H1 (cell line): ENCODE measurements at regions not wholly inside any gene's neighbourhood (a gene's known extent, or its start where the extent isn't known, plus 50 kb on each side); places are given as distances from the start of the nearest gene placed in this dataset.

Experiments
- CTCF ChIA-PET: fragments of 300-600 bp; sonication (Branson Sonifier 250); formaldehyde crosslinking; loops from one replicate; lab custom pipeline; 2021; ENCODE audit not compliant: partially characterized antibody; lab: Charles Lee
- POLR2A ChIA-PET: fragments of 300-600 bp; sonication (Branson Sonifier 250); formaldehyde crosslinking; loops from one replicate; lab custom pipeline; 2021; ENCODE audit warnings: inconsistent platforms; ENCODE audit not compliant: partially characterized antibody; lab: Charles Lee
- DNase-seq, 2 experiments: peaks; one replicate each; pipeline versions ENCODE4 v3.0.0 to v3.0.0-alpha.2; 2010 to 2022; ENCODE audit warnings: low spot score in 2 of 2, low read depth in 1 of 2, mixed read lengths in 1 of 2
- FAIRE-seq: peaks from 2 replicates; lab custom pipeline; 2011; peaks lifted over from hg19 to GRCh38; lab: Jason Lieb, UNC
- H2AFZ ChIP-seq: 2 replicates; pipeline ENCODE4 v1.8.1; 2012; ENCODE audit warnings: low read length, inconsistent platforms
- H2AK5ac ChIP-seq: 2 replicates; pipeline ENCODE4 v1.6.1; 2013; ENCODE audit warnings: low read depth, low read length
- H2BK120ac ChIP-seq: replicated peaks from 2 replicates; pipeline ENCODE3; 2013; ENCODE audit warnings: low read depth, low read length, inconsistent platforms
- H2BK12ac ChIP-seq: 2 replicates; pipeline ENCODE4 v1.6.1; 2013; ENCODE audit warnings: low read depth, low read length
- H2BK15ac ChIP-seq: 2 replicates; pipeline ENCODE4 v1.6.1; 2013; ENCODE audit warnings: low read length
- H2BK20ac ChIP-seq: 2 replicates; pipeline ENCODE4 v1.6.1; 2013; ENCODE audit warnings: low read length
- H2BK5ac ChIP-seq: 2 replicates; pipeline ENCODE4 v1.6.1; 2013; ENCODE audit warnings: low read depth, low read length
- H3K14ac ChIP-seq: 2 replicates; pipeline ENCODE4 v1.6.1; 2013; ENCODE audit warnings: inconsistent platforms; ENCODE audit not compliant: insufficient read length
- H3K18ac ChIP-seq: 2 replicates; pipeline ENCODE4 v1.6.1; 2013; ENCODE audit warnings: low read length; ENCODE audit errors: extremely low read depth
- H3K23ac ChIP-seq: 2 replicates; pipeline ENCODE4 v1.6.1; 2013; ENCODE audit warnings: inconsistent platforms; ENCODE audit not compliant: insufficient read length
- H3K23me2 ChIP-seq: 2 replicates; pipeline ENCODE4 v1.6.1; 2013; ENCODE audit warnings: low read depth, low read length
- H3K27ac ChIP-seq: 2 replicates; pipeline ENCODE4 v1.6.1; 2011; ENCODE audit warnings: low read depth, low read length, inconsistent platforms
- H3K27me3 ChIP-seq, 4 experiments: replicated peaks in 1 of 4; 1 replicate in 1 of 4; 2 replicates in 3 of 4; pipeline versions ENCODE4 v1.6.1 to v1.8.1; 2011 to 2013; ENCODE audit warnings: low read length in 3 of 4, mild to moderate bottlenecking in 3 of 4, inconsistent platforms in 2 of 4, mixed read lengths in 2 of 4, moderate library complexity in 1 of 4; ENCODE audit not compliant: control insufficient read depth in 3 of 4, insufficient read depth in 3 of 4; ENCODE audit errors: extremely low read depth in 1 of 4
- H3K36me3 ChIP-seq, 4 experiments: 2 replicates each; pipeline versions ENCODE4 v1.6.1 to v1.8.1; 2011 to 2013; ENCODE audit warnings: mild to moderate bottlenecking in 4 of 4, low read length in 3 of 4, moderate library complexity in 2 of 4, control low read depth in 1 of 4, inconsistent platforms in 1 of 4; ENCODE audit not compliant: insufficient read depth in 4 of 4, control insufficient read depth in 2 of 4
- H3K4ac ChIP-seq: replicated peaks from 2 replicates; pipeline ENCODE3; 2013; ENCODE audit warnings: low read length, low read depth, mixed read lengths, inconsistent platforms; ENCODE audit not compliant: insufficient read length
- H3K4me1 ChIP-seq, 4 experiments: replicated peaks in 1 of 4; 1 replicate in 1 of 4; 2 replicates in 3 of 4; pipeline versions ENCODE4 v1.6.1 to v1.8.1; 2011 to 2013; ENCODE audit warnings: low read length in 3 of 4, inconsistent platforms in 2 of 4, mixed read lengths in 1 of 4; ENCODE audit not compliant: insufficient read depth in 4 of 4, control insufficient read depth in 3 of 4
- H3K4me2 ChIP-seq, 2 experiments: 2 replicates each; pipeline versions ENCODE4 v1.6.1 to v1.8.1; 2011 to 2013; ENCODE audit warnings: low read depth in 2 of 2, low read length in 2 of 2, control low read depth in 1 of 2, inconsistent platforms in 1 of 2, mild to moderate bottlenecking in 1 of 2; ENCODE audit not compliant: insufficient read depth in 1 of 2
- H3K4me3 ChIP-seq, 4 experiments: fragments of 200-600, 300-600 bp in 1 of 4; sonication (generic), shearing (Covaris generic), sonication (Bioruptor Twin) in 1 of 4; 2 replicates each; pipeline versions ENCODE4 v1.5.1 to v1.8.1; 2011 to 2016; ENCODE audit warnings: low read length in 4 of 4, low read depth in 3 of 4, control low read depth in 2 of 4, inconsistent platforms in 2 of 4, mild to moderate bottlenecking in 2 of 4, mixed read lengths in 1 of 4, moderate library complexity in 1 of 4; ENCODE audit not compliant: insufficient read depth in 2 of 4; ENCODE audit errors: extremely low read depth in 1 of 4
- H3K56ac ChIP-seq: replicated peaks from 2 replicates; pipeline ENCODE3; 2013; ENCODE audit warnings: low read depth, mild to moderate bottlenecking, mixed read lengths, low read length, inconsistent platforms; ENCODE audit not compliant: insufficient read length
- H3K79me1 ChIP-seq: 2 replicates; pipeline ENCODE4 v1.6.1; 2013; ENCODE audit warnings: low read depth, low read length, control low read depth
- H3K79me2 ChIP-seq, 2 experiments: 2 replicates each; pipeline versions ENCODE4 v1.6.1 to v1.8.1; 2012 to 2013; ENCODE audit warnings: low read length in 2 of 2, mild to moderate bottlenecking in 2 of 2, inconsistent platforms in 1 of 2; ENCODE audit not compliant: insufficient read depth in 2 of 2, control insufficient read depth in 1 of 2
- H3K9ac ChIP-seq, 4 experiments: replicated peaks in 1 of 4; 1 replicate in 1 of 4; 2 replicates in 3 of 4; pipeline versions ENCODE4 v1.6.1 to v1.8.1; 2011 to 2013; ENCODE audit warnings: low read depth in 3 of 4, low read length in 3 of 4, control low read depth in 2 of 4, mild to moderate bottlenecking in 2 of 4, moderate library complexity in 2 of 4, inconsistent platforms in 1 of 4; ENCODE audit errors: extremely low read depth in 1 of 4
- H3K9me3 ChIP-seq, 2 experiments: 2 replicates each; pipeline versions ENCODE4 v1.6.1 to v1.8.1; 2012 to 2013; ENCODE audit warnings: mild to moderate bottlenecking in 2 of 2, moderate library complexity in 2 of 2, control low read depth in 1 of 2, inconsistent platforms in 1 of 2, low read depth in 1 of 2, low read length in 1 of 2, mixed read lengths in 1 of 2; ENCODE audit not compliant: insufficient read depth in 2 of 2
- H4K20me1 ChIP-seq, 2 experiments: replicated peaks in 1 of 2; 2 replicates each; pipeline versions ENCODE3 to v1.8.1; 2011 to 2013; ENCODE audit warnings: inconsistent platforms in 2 of 2, low read length in 2 of 2, mild to moderate bottlenecking in 1 of 2; ENCODE audit not compliant: insufficient read depth in 2 of 2, control insufficient read depth in 1 of 2
- H4K5ac ChIP-seq: 2 replicates; pipeline ENCODE4 v1.6.1; 2013; ENCODE audit warnings: low read length, low read depth, mixed read lengths, inconsistent platforms; ENCODE audit not compliant: insufficient read length
- H4K8ac ChIP-seq: 2 replicates; pipeline ENCODE4 v1.8.0; 2013; ENCODE audit warnings: mild to moderate bottlenecking, moderate library complexity, low read length, inconsistent platforms; ENCODE audit not compliant: insufficient read depth; ENCODE audit errors: extremely low read depth
- H4K91ac ChIP-seq: replicated peaks from 2 replicates; pipeline ENCODE3; 2013; ENCODE audit warnings: low read length, mixed read lengths, inconsistent platforms; ENCODE audit not compliant: insufficient read length
- CBX5 ChIP-seq: fragments of 300-800, 300-1000 bp; sonication (generic); IDR thresholded peaks from 2 replicates; pipeline ENCODE4 v1.7.1; 2016; ENCODE audit warnings: antibody characterized with exemption, low read length, low read depth
- CHD1 ChIP-seq: IDR thresholded peaks from 2 replicates; pipeline ENCODE4 v1.6.1; 2012; ENCODE audit warnings: low read depth, low read length, improper control_type of control experiment
- CHD2 ChIP-seq: IDR thresholded peaks from 2 replicates; pipeline ENCODE4 v1.6.1; 2012; ENCODE audit warnings: low read length, improper control_type of control experiment
- GABPA ChIP-seq: IDR thresholded peaks from 2 replicates; pipeline ENCODE4 v1.6.1; 2011; ENCODE audit warnings: mild to moderate bottlenecking, low read length, moderate library complexity, borderline replicate concordance; ENCODE audit not compliant: insufficient read depth
- HDAC2 ChIP-seq, 2 experiments: fragments of 300-600 bp in 1 of 2; sonication (generic) in 1 of 2; IDR thresholded peaks; 2 replicates each; pipeline ENCODE4 v1.6.1; 2011 to 2012; ENCODE audit warnings: low read depth in 2 of 2, low read length in 2 of 2, mild to moderate bottlenecking in 2 of 2, moderate library complexity in 2 of 2, borderline replicate concordance in 1 of 2, inconsistent platforms in 1 of 2
- JUND ChIP-seq: IDR thresholded peaks from 2 replicates; pipeline ENCODE4 v1.6.1; 2011; ENCODE audit warnings: mild to moderate bottlenecking, improper control_type of control experiment, low read length
- KDM1A ChIP-seq: fragments of 200-600, 300-600 bp; sonication (generic); IDR thresholded peaks from 2 replicates; pipeline ENCODE4 v1.7.1; 2016; ENCODE audit warnings: mild to moderate bottlenecking, low read length, borderline replicate concordance
- RFX5 ChIP-seq: IDR thresholded peaks from 2 replicates; pipeline ENCODE4 v1.6.1; 2011; ENCODE audit warnings: low read depth, low read length, improper control_type of control experiment, borderline replicate concordance
- SAP30 ChIP-seq: fragments of 300-600 bp; sonication (generic); IDR thresholded peaks from 2 replicates; pipeline ENCODE4 v1.7.1; 2012; ENCODE audit warnings: low read length, moderate library complexity, mild to moderate bottlenecking, inconsistent platforms; ENCODE audit not compliant: insufficient read depth, insufficient replicate concordance
- SP1 ChIP-seq: IDR thresholded peaks from 2 replicates; pipeline ENCODE4 v1.6.1; 2011; ENCODE audit warnings: low read depth, low read length
- WGBS, 2 experiments: shearing (Covaris generic) in 1 of 2; methylation state at CpG; one replicate each; pipeline versions ENCODE4 v1.1.6 to v1.1.7; 2013 to 2015; ENCODE audit warnings: low lambda C conversion rate in 2 of 2, mixed read lengths in 2 of 2, inconsistent platforms in 1 of 2, low coverage in 1 of 2, missing lambda C conversion rate in 1 of 2; ENCODE audit not compliant: insufficient replicate concordance in 2 of 2, insufficient coverage in 1 of 2, insufficient read length in 1 of 2; ENCODE audit errors: extremely low coverage in 1 of 2, missing lambda C conversion rate in 1 of 2; 5-methylcytosine and 5-hydroxymethylcytosine counted together
- TF ChIP-seq, protein P1 (sequence below): IDR thresholded peaks from 2 replicates; pipeline ENCODE4 v1.6.1; 2012; ENCODE audit warnings: inconsistent platforms

DNA sequence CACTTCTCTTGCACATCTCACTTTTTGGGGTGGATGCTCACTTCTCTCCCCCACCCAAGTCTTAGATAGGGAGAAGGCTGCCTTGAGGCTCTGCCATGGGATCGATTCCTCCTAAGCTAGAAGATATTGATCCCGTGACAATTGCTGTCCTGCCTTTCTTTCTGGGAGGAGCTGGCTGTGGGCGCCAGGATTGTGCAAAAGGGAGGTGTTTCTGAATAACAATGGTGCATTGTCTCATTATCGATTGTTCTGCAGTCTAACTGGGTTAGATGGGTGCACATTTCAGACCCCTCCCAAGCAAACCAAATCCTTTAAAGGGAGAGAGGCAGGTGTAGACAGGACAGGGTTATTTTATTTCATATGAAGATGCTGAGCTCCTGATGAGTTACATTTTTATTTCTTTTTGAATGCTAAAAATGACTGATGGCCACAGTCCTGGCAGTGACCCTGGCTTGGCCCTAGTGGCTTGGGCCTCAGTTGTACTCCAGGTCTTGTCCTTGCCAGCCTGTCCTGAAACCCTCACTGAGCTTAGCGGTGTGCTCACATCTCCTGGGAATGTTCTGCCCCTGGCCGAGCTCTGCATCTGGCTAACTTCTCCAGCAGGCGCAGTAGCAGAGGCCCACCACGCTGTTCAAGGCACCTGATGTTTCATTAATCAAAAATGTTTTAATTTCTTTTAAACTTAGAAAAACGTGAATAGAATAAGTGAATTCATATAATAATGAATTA, 99.0 kb upstream of the KAZN start:
- Histone ChIP-seq H3K4me2 (no peak overlapping the region), H2BK20ac (no peak overlapping the region), H2BK12ac (no peak overlapping the region), H3K36me3 (no peaks in the 10 kb centered on the region), H3K79me2 (no peaks in the 10 kb centered on the region), H2AFZ (no peak overlapping the region), H3K4me1 (peaks cover 0 to 1% (median 0%) of the 10 kb centered on the region in 4 experiments; a peak in 2 of 7 replicates), H4K8ac (no peak overlapping the region), H3K79me1 (no peaks in the 10 kb centered on the region), H2AK5ac (no peak overlapping the region), H3K56ac (no peak overlapping the region), H3K14ac (no peak overlapping the region), H3K23ac (no peak overlapping the region), H3K9me3 (no peaks in the 10 kb centered on the region), H3K9ac (no peak overlapping the region), H2BK120ac (no peak overlapping the region), H2BK5ac (no peak overlapping the region), H3K27me3 (0 out of 7 replicates have a peak, but pooled peaks cover 0 to 2% (median 0%) of the 10 kb centered on the region in 4 experiments), H4K20me1 (no peaks in the 10 kb centered on the region), H2BK15ac (no peak overlapping the region), H3K18ac (no peak overlapping the region), H4K5ac (no peak overlapping the region), H4K91ac (no peak overlapping the region), H3K23me2 (no peaks in the 10 kb centered on the region), H3K27ac (no peak overlapping the region), H3K4ac (no peak overlapping the region), H3K4me3 (no peak overlapping the region)
- CTCF ChIA-PET = interaction anchor here (1.0 to 1.5 kb wide), 3 partner anchors 10 to 12 kb away, joined by 3 read pairs; no protein-coding TSS in a partner anchor
- POLR2A ChIA-PET = interaction anchor here (1.4 kb wide), 1 partner anchor 19 kb away, joined by 3 read pairs; no protein-coding TSS in a partner anchor
- FAIRE-seq (no peak), DNase-seq (no peak)
- 84% methylated on average over 9 of the region's 9 CpGs; no CpG with 5 or more reads in 1 of the 2 experiments for WGBS, 2 experiments
- no peak for TF ChIP-seq SP1
- TF ChIP-seq CBX5 = no peak
- TF ChIP-seq, protein P1, sequence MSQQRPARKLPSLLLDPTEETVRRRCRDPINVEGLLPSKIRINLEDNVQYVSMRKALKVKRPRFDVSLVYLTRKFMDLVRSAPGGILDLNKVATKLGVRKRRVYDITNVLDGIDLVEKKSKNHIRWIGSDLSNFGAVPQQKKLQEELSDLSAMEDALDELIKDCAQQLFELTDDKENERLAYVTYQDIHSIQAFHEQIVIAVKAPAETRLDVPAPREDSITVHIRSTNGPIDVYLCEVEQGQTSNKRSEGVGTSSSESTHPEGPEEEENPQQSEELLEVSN = no peak
- TF ChIP-seq CHD1 = no peak
- TF ChIP-seq RFX5 = no peak
- TF ChIP-seq CHD2 = no peak
- no peak for TF ChIP-seq GABPA
- no peak for TF ChIP-seq JUND
- TF ChIP-seq KDM1A = no peak
- TF ChIP-seq HDAC2 (IDR thresholded peaks at IDR 0.05; ENCODE audit: borderline replicate concordance in 1 of 2, low read depth in 2 of 2, low read length in 2 of 2) = no peak
- no peak for TF ChIP-seq SAP30
